ENCODE measurements at regions not wholly inside any gene's neighbourhood (a gene's known extent, or its start where the extent isn't known, plus 50 kb on each side); places are given as distances from the start of the nearest gene placed in this dataset.

DNA sequence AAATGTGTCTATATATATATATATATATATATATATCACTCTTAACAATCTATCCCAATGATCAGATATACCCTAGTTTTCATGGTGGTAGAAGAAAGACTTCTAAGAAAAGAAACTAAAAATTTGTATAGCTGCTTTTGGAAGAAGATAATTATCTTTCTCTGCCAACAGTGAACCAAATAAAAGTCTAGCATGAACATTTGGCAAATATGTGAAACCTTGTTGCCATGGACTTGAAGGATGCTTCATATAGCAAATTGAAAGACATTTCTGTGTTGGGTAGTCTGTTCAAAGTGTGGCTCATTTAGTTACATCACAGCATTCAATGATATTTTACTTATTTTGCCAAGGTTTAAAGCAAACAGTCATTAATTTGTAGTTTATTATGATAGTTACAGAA is 219.9 kb upstream of the NECTIN3 start:
- TF ChIP-seq, protein P1, sequence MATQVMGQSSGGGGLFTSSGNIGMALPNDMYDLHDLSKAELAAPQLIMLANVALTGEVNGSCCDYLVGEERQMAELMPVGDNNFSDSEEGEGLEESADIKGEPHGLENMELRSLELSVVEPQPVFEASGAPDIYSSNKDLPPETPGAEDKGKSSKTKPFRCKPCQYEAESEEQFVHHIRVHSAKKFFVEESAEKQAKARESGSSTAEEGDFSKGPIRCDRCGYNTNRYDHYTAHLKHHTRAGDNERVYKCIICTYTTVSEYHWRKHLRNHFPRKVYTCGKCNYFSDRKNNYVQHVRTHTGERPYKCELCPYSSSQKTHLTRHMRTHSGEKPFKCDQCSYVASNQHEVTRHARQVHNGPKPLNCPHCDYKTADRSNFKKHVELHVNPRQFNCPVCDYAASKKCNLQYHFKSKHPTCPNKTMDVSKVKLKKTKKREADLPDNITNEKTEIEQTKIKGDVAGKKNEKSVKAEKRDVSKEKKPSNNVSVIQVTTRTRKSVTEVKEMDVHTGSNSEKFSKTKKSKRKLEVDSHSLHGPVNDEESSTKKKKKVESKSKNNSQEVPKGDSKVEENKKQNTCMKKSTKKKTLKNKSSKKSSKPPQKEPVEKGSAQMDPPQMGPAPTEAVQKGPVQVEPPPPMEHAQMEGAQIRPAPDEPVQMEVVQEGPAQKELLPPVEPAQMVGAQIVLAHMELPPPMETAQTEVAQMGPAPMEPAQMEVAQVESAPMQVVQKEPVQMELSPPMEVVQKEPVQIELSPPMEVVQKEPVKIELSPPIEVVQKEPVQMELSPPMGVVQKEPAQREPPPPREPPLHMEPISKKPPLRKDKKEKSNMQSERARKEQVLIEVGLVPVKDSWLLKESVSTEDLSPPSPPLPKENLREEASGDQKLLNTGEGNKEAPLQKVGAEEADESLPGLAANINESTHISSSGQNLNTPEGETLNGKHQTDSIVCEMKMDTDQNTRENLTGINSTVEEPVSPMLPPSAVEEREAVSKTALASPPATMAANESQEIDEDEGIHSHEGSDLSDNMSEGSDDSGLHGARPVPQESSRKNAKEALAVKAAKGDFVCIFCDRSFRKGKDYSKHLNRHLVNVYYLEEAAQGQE (IDR thresholded peaks at IDR 0.05; ENCODE audit: low read depth), result no peak
- no peak for TF ChIP-seq TEAD4 (IDR thresholded peaks at IDR 0.05)
- TF ChIP-seq, protein P2, sequence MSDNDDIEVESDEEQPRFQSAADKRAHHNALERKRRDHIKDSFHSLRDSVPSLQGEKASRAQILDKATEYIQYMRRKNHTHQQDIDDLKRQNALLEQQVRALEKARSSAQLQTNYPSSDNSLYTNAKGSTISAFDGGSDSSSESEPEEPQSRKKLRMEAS (IDR thresholded peaks at IDR 0.05), result no peak
- TF ChIP-seq NFIC (IDR thresholded peaks at IDR 0.05), result no peak
- TF ChIP-seq EP300 (IDR thresholded peaks at IDR 0.05; ENCODE audit: borderline replicate concordance), result no peak
- TF ChIP-seq, protein P3, sequence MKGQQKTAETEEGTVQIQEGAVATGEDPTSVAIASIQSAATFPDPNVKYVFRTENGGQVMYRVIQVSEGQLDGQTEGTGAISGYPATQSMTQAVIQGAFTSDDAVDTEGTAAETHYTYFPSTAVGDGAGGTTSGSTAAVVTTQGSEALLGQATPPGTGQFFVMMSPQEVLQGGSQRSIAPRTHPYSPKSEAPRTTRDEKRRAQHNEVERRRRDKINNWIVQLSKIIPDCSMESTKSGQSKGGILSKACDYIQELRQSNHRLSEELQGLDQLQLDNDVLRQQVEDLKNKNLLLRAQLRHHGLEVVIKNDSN (IDR thresholded peaks at IDR 0.05), result no peak
- no peak for TF ChIP-seq TAF1 (IDR thresholded peaks at IDR 0.05; ENCODE audit: low read depth)
- TF ChIP-seq RAD21 (IDR thresholded peaks at IDR 0.05; ENCODE audit: low read depth), result no peak
- no peak for TF ChIP-seq EGR1 (IDR thresholded peaks at IDR 0.05)
- no peak for TF ChIP-seq ZBTB7A (IDR thresholded peaks at IDR 0.05; ENCODE audit: low read depth)
- no peak for TF ChIP-seq YY1 (IDR thresholded peaks at IDR 0.05; ENCODE audit: low read depth)

Data from Ishikawa (cell line).